Ovary (tissue), 3 donors: ENCODE measurements at regions not wholly inside any gene's neighbourhood (a gene's known extent, or its start where the extent isn't known, plus 50 kb on each side); places are given as distances from the start of the nearest gene placed in this dataset.

Experiments used
- CTCF ChIP-seq, 3 donors: fragments of 450-650 bp in 2 of 3; fragments of 200-600 bp in 1 of 3; IDR thresholded peaks; one replicate each; pipeline versions ENCODE4 v1.5.1 to v1.8.0; 2016 to 2022; ENCODE audit warnings: antibody characterized with exemption in 3 of 3, mild to moderate bottlenecking in 1 of 3
- POLR2A ChIP-seq: fragments of 450-650 bp; IDR thresholded peaks from one replicate; pipeline ENCODE4 v1.6.1; 2017; ENCODE audit warnings: antibody characterized with exemption, mild to moderate bottlenecking, moderate library complexity
- donor health status: DM: no; HTN: no; CAD: no.

- TF ChIP-seq POLR2A (no peak), CTCF (IDR thresholded peaks at IDR 0.05) (no peak)
Measured at GRCh38 chr6:91164105-91164504, 577.2 kb upstream of the MAP3K7 start.
